Brain microvascular endothelial cell (primary cell): ENCODE measurements at regions not wholly inside any gene's neighbourhood (a gene's known extent, or its start where the extent isn't known, plus 50 kb on each side); places are given as distances from the start of the nearest gene placed in this dataset.
"Not testable (repeated sequence)": the region's sequence is repeated elsewhere in the genome, so short reads cannot be mapped to it uniquely, and the experiment has no call there.

Experiments
- DNase-seq: peaks from one replicate; pipeline ENCODE4 v3.0.0-alpha.2; 2020
- H3K27ac ChIP-seq: fragments of 250-450 bp; sonication (Bioruptor Pico); 2 replicates; pipeline ENCODE4 v1.5.1; 2020; ENCODE audit warnings: mild to moderate bottlenecking, moderate library complexity
- H3K27me3 ChIP-seq: fragments of 250-450 bp; sonication (Bioruptor Pico); replicated peaks from 2 replicates; pipeline ENCODE4 v1.5.1; 2020; ENCODE audit warnings: mild to moderate bottlenecking
- H3K36me3 ChIP-seq: fragments of 250-450 bp; sonication (Bioruptor Pico); replicated peaks from 2 replicates; pipeline ENCODE4 v1.5.1; 2020; ENCODE audit warnings: mild to moderate bottlenecking
- H3K4me3 ChIP-seq: 2 replicates; pipeline ENCODE4 v1.5.1; 2011; ENCODE audit warnings: low read depth, mild to moderate bottlenecking, control low read depth, low read length, moderate library complexity
- CTCF ChIP-seq: IDR thresholded peaks from 2 replicates; pipeline ENCODE4 v1.5.1; 2011; ENCODE audit warnings: low read depth, mild to moderate bottlenecking, moderate library complexity, low read length, control low read depth, inconsistent platforms; ENCODE audit errors: missing control alignments
- in situ Hi-C: cut with HindIII; loops from 2 replicates; pipeline ENCODE4 v1.10.0; 2017; ENCODE audit warnings: low sequenced_read_pairs, low pct_ligation_motif_present

- DNase-seq, result no peak
- Histone ChIP-seq H3K27me3 (no peaks in the 10 kb centered on the region), H3K27ac (no peak overlapping the region), H3K36me3 (no peaks in the 10 kb centered on the region), H3K4me3 (no peak overlapping the region)
- in situ Hi-C loops, result loop anchor here (25.0 kb wide), 1 partner anchor 205 kb away; no protein-coding TSS in a partner anchor
- no peak for TF ChIP-seq CTCF
Observed at GRCh38 chr7:80017101-80017698, 117.4 kb upstream of the GNAI1 start.

DNA sequence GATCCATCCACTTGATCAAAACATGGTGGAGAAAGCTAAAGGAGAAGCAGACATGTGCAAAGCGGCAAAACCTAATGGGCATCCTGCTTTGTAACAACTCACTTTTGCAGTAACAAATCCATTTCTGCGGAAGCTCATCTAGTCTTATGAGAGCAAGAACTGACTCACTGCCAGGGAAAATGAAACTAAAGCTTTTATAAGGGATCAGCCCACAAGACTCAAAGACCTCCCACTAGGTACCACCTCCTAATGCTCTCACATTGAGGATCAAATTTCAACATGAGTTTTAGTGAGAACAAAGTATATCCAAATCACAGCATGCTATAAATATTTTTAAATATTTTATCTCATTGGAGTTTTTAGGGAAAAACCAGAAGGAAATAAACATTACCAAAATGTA is 120.1 kb upstream of the GNAI1 start:
- no peak overlapping the region for H3K4me3 ChIP-seq
- H3K27ac ChIP-seq, result no peak overlapping the region
- in situ Hi-C loops, result loop anchor here (25.0 kb wide), 1 partner anchor 202 kb away; no protein-coding TSS in a partner anchor
- no peaks in the 10 kb centered on the region for H3K36me3 ChIP-seq
- H3K27me3 ChIP-seq, result no peaks in the 10 kb centered on the region
- DNase-seq, result peak; percentile 73
- no peak for TF ChIP-seq CTCF

DNA sequence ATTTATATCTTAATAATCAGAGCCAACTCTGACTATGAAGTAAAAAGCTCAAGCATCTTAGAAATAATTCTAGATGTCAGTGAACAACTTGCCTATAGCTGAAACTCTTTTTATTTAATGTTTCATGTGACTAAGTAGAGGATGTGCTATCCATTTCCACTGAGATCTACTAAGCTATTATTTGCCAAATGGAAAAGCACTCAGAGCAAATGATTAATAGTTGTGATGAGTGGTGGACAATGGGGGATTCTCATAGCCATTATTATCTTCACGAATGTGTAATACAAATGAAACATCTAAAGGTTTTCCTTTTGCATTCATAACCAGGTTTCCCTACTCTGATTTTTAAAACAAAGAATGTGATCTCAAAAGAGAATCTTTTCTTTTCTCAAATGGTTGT is 126.6 kb upstream of the GNAI1 start:
- Histone ChIP-seq H3K27me3 (no peaks in the 10 kb centered on the region), H3K27ac (no peak overlapping the region), H3K36me3 (no peaks in the 10 kb centered on the region), H3K4me3 (no peak overlapping the region)
- in situ Hi-C loops, result loop anchor here (25.0 kb wide), 1 partner anchor 196 kb away; no protein-coding TSS in a partner anchor
- no peak for TF ChIP-seq CTCF
- no peak for DNase-seq

- H3K27me3 ChIP-seq, result no peaks in the 10 kb centered on the region
- no peaks in the 10 kb centered on the region for H3K36me3 ChIP-seq
- TF ChIP-seq CTCF, result no peak
- in situ Hi-C loops, result loop anchor here (25.0 kb wide), 1 partner anchor 191 kb away; no protein-coding TSS in a partner anchor
- DNase-seq, result no peak
- no peak overlapping the region for H3K27ac ChIP-seq
- H3K4me3 ChIP-seq, result no peak overlapping the region
Observed at GRCh38 chr7:80002865-80003264, 131.8 kb upstream of the GNAI1 start.

DNA sequence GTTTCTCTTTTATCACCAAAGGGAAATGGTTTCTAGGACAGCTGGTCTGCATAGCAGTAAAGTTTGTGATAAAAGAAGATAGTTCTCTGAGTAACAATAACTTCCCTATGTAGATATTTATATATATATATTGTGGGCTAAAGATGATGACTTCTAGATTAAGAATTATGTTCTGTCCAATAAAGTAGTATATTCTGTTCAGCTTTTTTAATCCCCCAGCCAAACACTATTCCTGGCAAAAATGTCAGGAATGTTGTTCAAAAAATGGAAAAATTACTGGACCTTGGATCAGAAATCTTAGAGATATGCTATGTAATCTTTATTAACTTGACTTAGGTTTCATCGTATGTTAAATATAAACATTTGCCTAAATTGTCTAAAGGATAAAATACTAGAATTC is 136.3 kb upstream of the GNAI1 start:
- TF ChIP-seq CTCF, result no peak
- in situ Hi-C loops, result no loop called here
- no peak overlapping the region for H3K27ac ChIP-seq

DNA sequence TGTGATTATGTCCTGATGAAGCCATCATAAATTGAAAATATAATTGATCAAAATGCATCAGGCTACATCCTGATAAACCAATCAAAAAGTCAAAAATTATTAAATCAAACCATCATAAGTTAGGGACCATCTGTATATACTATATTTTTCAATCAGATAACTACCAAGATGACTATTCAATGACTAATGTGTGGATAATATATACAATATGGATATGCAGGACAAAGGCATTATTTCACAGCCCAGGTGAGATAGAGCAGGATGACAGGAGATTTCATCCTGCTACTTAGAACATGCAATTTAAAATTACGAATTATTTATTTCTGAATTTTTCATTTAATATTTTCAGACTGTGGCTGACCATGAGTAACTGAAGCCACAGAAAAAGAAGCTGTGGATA is 137.3 kb upstream of the GNAI1 start:
- Histone ChIP-seq H3K27me3 (no peaks in the 10 kb centered on the region), H3K36me3 (no peaks in the 10 kb centered on the region), H3K4me3 (no peak overlapping the region), H3K27ac (no peak overlapping the region)
- in situ Hi-C loops, result no loop called here
- no peak for TF ChIP-seq CTCF
- no peak for DNase-seq

More for the DNA sequence above, 136.3 kb upstream of the GNAI1 start:
- Histone ChIP-seq H3K27me3 (no peaks in the 10 kb centered on the region), H3K4me3 (no peak overlapping the region), H3K36me3 (no peaks in the 10 kb centered on the region)
- DNase-seq, result no peak

- in situ Hi-C loops, H3K27me3 ChIP-seq, H3K36me3 ChIP-seq, DNase-seq, H3K27ac ChIP-seq, H3K4me3 ChIP-seq: not testable (repeated sequence)
Observed at GRCh38 chr7:79995741-79996140, 138.9 kb upstream of the GNAI1 start.
